ENCODE measurements at regions not wholly inside any gene's neighbourhood (a gene's known extent, or its start where the extent isn't known, plus 50 kb on each side); places are given as distances from the start of the nearest gene placed in this dataset.

DNA sequence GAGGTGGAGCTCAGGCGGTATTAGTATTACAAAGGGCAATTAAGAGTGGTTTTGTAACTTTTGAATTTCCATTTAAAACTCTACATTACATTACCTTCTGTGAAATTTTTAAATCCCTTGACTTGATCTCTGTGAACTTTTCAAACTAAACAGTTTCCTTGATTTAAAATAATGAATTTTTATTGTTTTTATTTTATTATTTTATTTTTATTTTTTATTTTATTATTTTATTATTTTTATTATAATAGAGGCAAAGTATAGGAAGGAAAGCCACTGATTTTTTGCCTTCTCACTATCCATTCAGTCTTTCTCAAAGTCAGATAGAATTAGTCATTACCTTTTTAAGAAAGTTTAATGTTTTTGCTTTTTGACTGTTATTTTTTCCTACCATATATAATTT is 1248.1 kb upstream of the SLC10A2 start:
- Histone ChIP-seq H3K27ac (ENCODE audit: insufficient read depth, low read length) (no peak overlapping the region), H2AFZ (replicated peaks; ENCODE audit: low read length, poor library complexity) (no peak overlapping the region), H3K4me2 (ENCODE audit: low read depth, low read length) (no peak overlapping the region), H4K5ac (ENCODE audit: low read depth, low read length) (no peak overlapping the region), H3K14ac (replicated peaks; ENCODE audit: low read depth, low read length) (no peak overlapping the region), H3K36me3 (ENCODE audit: control insufficient read depth, insufficient read depth, low read length) (no peaks in the 10 kb centered on the region), H4K8ac (ENCODE audit: low read depth in 2 of 2, low read length in 2 of 2) (no peak overlapping the region), H3K9me1 (ENCODE audit: insufficient read depth, low read length) (0 out of 2 replicates have a peak, but pooled peaks cover 4% of the 10 kb centered on the region), H3K9ac (ENCODE audit: low read depth, low read length) (no peak overlapping the region), H3K27me3 (ENCODE audit: control insufficient read depth, insufficient read depth, low read length) (no peaks in the 10 kb centered on the region), H3K18ac (ENCODE audit: low read depth, low read length) (no peak overlapping the region), H2BK5ac (ENCODE audit: low read depth, low read length, poor library complexity, severe bottlenecking) (no peak overlapping the region), H3K4me1 (ENCODE audit: control insufficient read depth, insufficient read depth, low read length) (peaks cover 2% of the 10 kb centered on the region; the same call in 1 of the 2 replicates), H2AK9ac (replicated peaks; ENCODE audit: low read depth, low read length, poor library complexity) (no peak overlapping the region), H2BK15ac (ENCODE audit: low read depth, low read length) (peak overlapping the region; percentile 75; the same call in 1 of the 3 replicates), H3K4ac (ENCODE audit: low read depth, low read length) (no peak overlapping the region), H3K23ac (ENCODE audit: low read depth, low read length) (no peak overlapping the region), H3K79me1 (ENCODE audit: low read depth in 1 of 2, low read length in 2 of 2) (no peaks in the 10 kb centered on the region), H2BK120ac (ENCODE audit: low read depth, low read length) (peak overlapping the region; percentile 57; the same call in 1 of the 2 replicates), H3K9me3 (ENCODE audit: control insufficient read depth, insufficient read depth, low read length) (no peaks in the 10 kb centered on the region), H4K20me1 (ENCODE audit: insufficient read depth, low read length) (no peaks in the 10 kb centered on the region), H3K56ac (ENCODE audit: extremely low read depth, insufficient read depth, low read length) (no peak overlapping the region), H4K91ac (ENCODE audit: insufficient read depth, low read depth, low read length) (no peak overlapping the region), H2AK5ac (ENCODE audit: low read depth, low read length) (peak overlapping the region; percentile 44; the same call in 1 of the 2 replicates), H3K4me3 (ENCODE audit: insufficient read depth, low read depth, low read length) (no peak overlapping the region), H2BK20ac (ENCODE audit: low read depth, low read length) (peak overlapping the region; percentile 43; the same call in 1 of the 2 replicates)
- TF ChIP-seq POLR2A (IDR thresholded peaks at IDR 0.05; ENCODE audit: low read depth, low read length) (no peak), BHLHE40 (IDR thresholded peaks at IDR 0.05; ENCODE audit: low read depth, low read length) (no peak), NFE2L2 (IDR thresholded peaks at IDR 0.05; ENCODE audit: low read depth, low read length) (no peak), FOS (IDR thresholded peaks at IDR 0.05; ENCODE audit: low read depth, low read length) (no peak), RCOR1 (IDR thresholded peaks at IDR 0.05; ENCODE audit: insufficient replicate concordance, low read length) (no peak)
- TF ChIP-seq, protein P1, sequence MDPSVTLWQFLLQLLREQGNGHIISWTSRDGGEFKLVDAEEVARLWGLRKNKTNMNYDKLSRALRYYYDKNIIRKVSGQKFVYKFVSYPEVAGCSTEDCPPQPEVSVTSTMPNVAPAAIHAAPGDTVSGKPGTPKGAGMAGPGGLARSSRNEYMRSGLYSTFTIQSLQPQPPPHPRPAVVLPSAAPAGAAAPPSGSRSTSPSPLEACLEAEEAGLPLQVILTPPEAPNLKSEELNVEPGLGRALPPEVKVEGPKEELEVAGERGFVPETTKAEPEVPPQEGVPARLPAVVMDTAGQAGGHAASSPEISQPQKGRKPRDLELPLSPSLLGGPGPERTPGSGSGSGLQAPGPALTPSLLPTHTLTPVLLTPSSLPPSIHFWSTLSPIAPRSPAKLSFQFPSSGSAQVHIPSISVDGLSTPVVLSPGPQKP (IDR thresholded peaks at IDR 0.05; ENCODE audit: borderline replicate concordance, low read depth, low read length): no peak
- DNase-seq (no peak), ATAC-seq (ENCODE audit: low read depth) (no peak)
- ChIA-PET POLR2A (ENCODE audit: unreplicated experiment) (no interaction called here), CTCF (no interaction called here)
- dilution Hi-C loops (cut with HindIII; ENCODE audit: low sequenced_read_pairs, unreplicated experiment): no loop called here
- in situ Hi-C loops (cut with MboI; ENCODE audit: low sequenced_read_pairs): no loop called here
- WGBS, 2 experiments (ENCODE audit: extremely low coverage in 2 of 2, insufficient read length in 1 of 2): no CpG with 5 or more reads among the region's 1 CpG
- BruUV-seq (replicated peaks): no TSS peak
- intact Hi-C loops (cut with micrococcal nuclease): no loop called here

Measured in IMR-90 (cell line).